ENCODE measurements at regions not wholly inside any gene's neighbourhood (a gene's known extent, or its start where the extent isn't known, plus 50 kb on each side); places are given as distances from the start of the nearest gene placed in this dataset.

DNA sequence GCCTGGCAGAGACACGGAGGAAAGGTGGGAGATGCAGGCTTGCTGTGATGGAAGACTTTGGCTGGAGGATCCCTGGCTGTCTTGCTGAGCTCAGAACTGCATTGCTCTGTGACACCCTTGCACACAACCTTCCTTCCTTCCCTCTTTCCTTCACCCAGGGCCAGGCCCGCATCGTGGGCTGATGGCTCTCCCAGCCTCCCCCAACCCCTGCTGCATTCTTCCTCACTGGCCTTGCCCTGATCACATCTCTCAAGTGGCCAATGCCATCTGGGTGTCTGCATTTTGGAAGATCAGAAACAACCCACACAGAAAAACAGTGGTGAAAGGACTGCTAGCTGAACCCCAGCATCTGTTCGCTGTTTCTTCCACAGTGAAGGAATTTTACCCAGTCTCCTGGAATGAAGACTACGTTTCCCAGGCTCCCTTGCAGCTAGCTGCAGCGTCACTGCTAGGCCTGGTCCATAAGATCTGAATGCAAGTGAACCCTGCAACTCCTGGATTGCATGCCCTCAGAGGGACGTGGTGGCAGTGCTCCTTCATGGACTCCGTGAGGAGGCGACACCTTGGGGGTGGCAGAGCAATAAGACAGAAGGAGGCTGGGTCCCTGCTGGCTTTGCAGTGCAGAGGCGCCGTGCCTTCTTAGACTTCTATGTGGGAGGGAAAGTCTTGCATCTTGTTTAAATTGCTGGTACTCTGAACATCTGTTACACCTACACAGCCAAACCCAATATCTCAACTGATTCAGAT lies 78.9 kb upstream of the YWHAQ start:
- TF ChIP-seq POLR2A (IDR thresholded peaks at IDR 0.05; ENCODE audit: low read length) (no peak), GATA1 (IDR thresholded peaks at IDR 0.05; ENCODE audit: low read depth, low read length) (no peak)

All from erythroblast (primary cell).